ENCODE measurements at regions not wholly inside any gene's neighbourhood (a gene's known extent, or its start where the extent isn't known, plus 50 kb on each side); places are given as distances from the start of the nearest gene placed in this dataset.

- Histone ChIP-seq H3K4me3 (no peak overlapping the region), H3K9me3 (no peaks in the 10 kb centered on the region), H3K36me3 (no peaks in the 10 kb centered on the region), H3K4me1 (no peaks in the 10 kb centered on the region), H3K27me3 (no peaks in the 10 kb centered on the region), H3K27ac (no peak overlapping the region)
- DNase-seq (no peak), FAIRE-seq (no peak), ATAC-seq (no peak)
- intact Hi-C loops (cut with DNase I): no loop called here
- TF ChIP-seq CTCF (IDR thresholded peaks at IDR 0.05): no peak
Measured at GRCh38 chr2:128914320-128914719, 595.7 kb upstream of the HS6ST1 start.

GRCh38 chr2:128921751-128922150 is 603.1 kb upstream of the HS6ST1 start:
- H3K36me3 ChIP-seq: no peaks in the 10 kb centered on the region
- peaks cover 7 to 13% (median 9%) of the 10 kb centered on the region in 3 donors for H3K4me1 ChIP-seq
- WGBS, 2 donors: 3 to 7% methylated on average over 2 of the region's 2 CpGs
- ATAC-seq (peak; percentile 85 to 94 (median 90)), DNase-seq (no peak), FAIRE-seq (no peak)
- H3K27ac ChIP-seq: peak overlapping the region in 2 of 4 donors; percentile 15 to 44
- H3K9me3 ChIP-seq: no peaks in the 10 kb centered on the region
- no peak for TF ChIP-seq CTCF (IDR thresholded peaks at IDR 0.05)
- no peaks in the 10 kb centered on the region for H3K27me3 ChIP-seq
- H3K4me3 ChIP-seq: no peak overlapping the region
- intact Hi-C loops (cut with DNase I): no loop called here

- ATAC-seq: peak; percentile 55 to 80 (median 74)
- intact Hi-C loops (cut with DNase I): no loop called here
- TF ChIP-seq CTCF (IDR thresholded peaks at IDR 0.05): no peak
- FAIRE-seq: no peak
- H3K36me3 ChIP-seq: no peaks in the 10 kb centered on the region
- 8 to 10% methylated on average over 2 of the region's 2 CpGs for WGBS, 2 donors
- peak overlapping the region in 2 of 4 donors; percentile 15 to 44 for H3K27ac ChIP-seq
- no peak for DNase-seq
- H3K4me3 ChIP-seq: no peak overlapping the region
- H3K4me1 ChIP-seq: peaks cover 7 to 13% (median 9%) of the 10 kb centered on the region in 3 donors
- H3K9me3 ChIP-seq: no peaks in the 10 kb centered on the region
- H3K27me3 ChIP-seq: no peaks in the 10 kb centered on the region
Measured at GRCh38 chr2:128922154-128922553, 603.5 kb upstream of the HS6ST1 start.

- DNase-seq (no peak), FAIRE-seq (no peak), ATAC-seq (no peak)
- no peaks in the 10 kb centered on the region for H3K27me3 ChIP-seq
- no peaks in the 10 kb centered on the region for H3K9me3 ChIP-seq
- H3K4me1 ChIP-seq: peaks cover 7 to 13% (median 9%) of the 10 kb centered on the region in 3 donors
- TF ChIP-seq CTCF (IDR thresholded peaks at IDR 0.05): no peak
- H3K36me3 ChIP-seq: no peaks in the 10 kb centered on the region
- H3K27ac ChIP-seq: no peak overlapping the region
- H3K4me3 ChIP-seq: no peak overlapping the region
- intact Hi-C loops (cut with DNase I): no loop called here
Measured at GRCh38 chr2:128925631-128926030, 607.0 kb upstream of the HS6ST1 start.

- TF ChIP-seq CTCF (IDR thresholded peaks at IDR 0.05): no peak
- no peak overlapping the region for H3K4me3 ChIP-seq
- no peaks in the 10 kb centered on the region for H3K36me3 ChIP-seq
- no peak for FAIRE-seq
- ATAC-seq: no peak
- DNase-seq: no peak
- 94 to 100% methylated on average over 1 of the region's 1 CpG for WGBS, 2 donors
- H3K27ac ChIP-seq: no peak overlapping the region
- no peaks in the 10 kb centered on the region for H3K27me3 ChIP-seq
- intact Hi-C loops (cut with DNase I): no loop called here
- no peaks in the 10 kb centered on the region for H3K9me3 ChIP-seq
- H3K4me1 ChIP-seq: no peaks in the 10 kb centered on the region
Measured at GRCh38 chr2:128930101-128930500, 611.4 kb upstream of the HS6ST1 start.

All from pancreas (tissue), 10 donors.